ENCODE measurements at regions not wholly inside any gene's neighbourhood (a gene's known extent, or its start where the extent isn't known, plus 50 kb on each side); places are given as distances from the start of the nearest gene placed in this dataset.
"Not testable (repeated sequence)": the region's sequence is repeated elsewhere in the genome, so short reads cannot be mapped to it uniquely, and the experiment has no call there.

GRCh38 chr2:57488061-57488460 is 558.5 kb upstream of the VRK2 start:
- FAIRE-seq (no peak), DNase-seq (ENCODE audit: low spot score) (no peak)

GRCh38 chr2:57490741-57491140 is 555.9 kb upstream of the VRK2 start:
- no peak for DNase-seq (ENCODE audit: low spot score)
- no peak for FAIRE-seq

GRCh38 chr2:57491213-57491612 is 555.4 kb upstream of the VRK2 start:
- DNase-seq (ENCODE audit: low spot score) (no peak), FAIRE-seq (no peak)

GRCh38 chr2:57493966-57494365 is 552.6 kb upstream of the VRK2 start:
- FAIRE-seq; DNase-seq (ENCODE audit: low spot score): not testable (repeated sequence)

GRCh38 chr2:57497489-57498096 is 549.0 kb upstream of the VRK2 start:
- no peak for FAIRE-seq
- DNase-seq (ENCODE audit: low spot score) = peak; percentile 20

GRCh38 chr2:57504787-57505186 is 541.8 kb upstream of the VRK2 start:
- no peak for DNase-seq (ENCODE audit: low spot score)
- FAIRE-seq = no peak

- FAIRE-seq = no peak
- no peak for DNase-seq (ENCODE audit: low spot score)
Observed at GRCh38 chr2:57509189-57509588, 537.4 kb upstream of the VRK2 start.

- DNase-seq (ENCODE audit: low spot score) = no peak
- FAIRE-seq = no peak
Observed at GRCh38 chr2:57510704-57511103, 535.9 kb upstream of the VRK2 start.

GRCh38 chr2:57515366-57515765 is 531.2 kb upstream of the VRK2 start:
- no peak for DNase-seq (ENCODE audit: low spot score)
- no peak for FAIRE-seq

- peak; percentile 65 for DNase-seq (ENCODE audit: low spot score)
- FAIRE-seq = peak; percentile 79
Observed at GRCh38 chr2:57516698-57517340, 529.8 kb upstream of the VRK2 start.

- FAIRE-seq = no peak
Observed at GRCh38 chr2:57523304-57523703, 523.3 kb upstream of the VRK2 start.

GRCh38 chr2:57527685-57528084 is 518.9 kb upstream of the VRK2 start:
- FAIRE-seq (no peak), DNase-seq (ENCODE audit: low spot score) (no peak)

More at GRCh38 chr2:57523304-57523703, 523.3 kb upstream of the VRK2 start:
- DNase-seq (ENCODE audit: low spot score) = no peak

GRCh38 chr2:57528499-57528898 is 518.1 kb upstream of the VRK2 start:
- DNase-seq (ENCODE audit: low spot score) (no peak), FAIRE-seq (no peak)

- DNase-seq (ENCODE audit: low spot score) (no peak), FAIRE-seq (no peak)
Observed at GRCh38 chr2:57534358-57534757, 512.2 kb upstream of the VRK2 start.

GRCh38 chr2:57536535-57537231 is 509.9 kb upstream of the VRK2 start:
- DNase-seq (ENCODE audit: low spot score) (no peak), FAIRE-seq (peak; percentile 4)

- no peak for FAIRE-seq
Observed at GRCh38 chr2:57539761-57540160, 506.8 kb upstream of the VRK2 start.

GRCh38 chr2:57542081-57542480 is 504.5 kb upstream of the VRK2 start:
- DNase-seq (ENCODE audit: low spot score) (peak; percentile 60), FAIRE-seq (peak; percentile 63)

More at GRCh38 chr2:57539761-57540160, 506.8 kb upstream of the VRK2 start:
- no peak for DNase-seq (ENCODE audit: low spot score)

- FAIRE-seq = no peak
Observed at GRCh38 chr2:57543211-57543610, 503.4 kb upstream of the VRK2 start.

GRCh38 chr2:57544624-57545023 is 502.0 kb upstream of the VRK2 start:
- no peak for FAIRE-seq
- no peak for DNase-seq (ENCODE audit: low spot score)

More at GRCh38 chr2:57543211-57543610, 503.4 kb upstream of the VRK2 start:
- DNase-seq (ENCODE audit: low spot score) = no peak

- DNase-seq (ENCODE audit: low spot score) (no peak), FAIRE-seq (no peak)
Observed at GRCh38 chr2:57546478-57546877, 500.1 kb upstream of the VRK2 start.

GRCh38 chr2:57549642-57550102 is 496.9 kb upstream of the VRK2 start:
- FAIRE-seq (no peak), DNase-seq (ENCODE audit: low spot score) (no peak)

GRCh38 chr2:57550912-57551311 is 495.7 kb upstream of the VRK2 start:
- FAIRE-seq (no peak), DNase-seq (ENCODE audit: low spot score) (no peak)
